SK-N-MC (cell line): ENCODE measurements at regions not wholly inside any gene's neighbourhood (a gene's known extent, or its start where the extent isn't known, plus 50 kb on each side); places are given as distances from the start of the nearest gene placed in this dataset.
"Not testable (repeated sequence)": the region's sequence is repeated elsewhere in the genome, so short reads cannot be mapped to it uniquely, and the experiment has no call there.

ENCODE experiments used
- DNase-seq: peaks from one replicate; pipeline ENCODE4 v3.0.0-alpha.2; 2011; ENCODE audit warnings: low read depth, low spot score
- H3K27ac ChIP-seq: fragments of 200-600 bp; sonication (generic); 2 replicates; pipeline ENCODE4 v1.5.1; 2016; ENCODE audit warnings: mixed run types
- H3K36me3 ChIP-seq: fragments of 200-600 bp; sonication (generic); 2 replicates; pipeline ENCODE4 v1.6.1; 2017; ENCODE audit warnings: antibody characterized with exemption, low read length, mixed read lengths; ENCODE audit not compliant: insufficient read depth
- H3K4me3 ChIP-seq: fragments of 200-600 bp; sonication (generic); 2 replicates; pipeline ENCODE4 v1.5.1; 2016
- H3K9ac ChIP-seq: fragments of 200-600 bp; sonication (generic); 2 replicates; pipeline ENCODE4 v1.8.0; 2017; ENCODE audit warnings: mixed run types, mixed read lengths; ENCODE audit not compliant: insufficient read length
- H3K9me3 ChIP-seq: fragments of 200-600 bp; sonication (generic); 2 replicates; pipeline ENCODE4 v1.6.1; 2017; ENCODE audit warnings: low read depth, mild to moderate bottlenecking, antibody characterized with exemption, low read length, moderate library complexity, mixed read lengths
- EZH2 ChIP-seq: fragments of 200-600 bp; sonication (generic); IDR thresholded peaks from one replicate; pipeline ENCODE4 v1.6.1; 2017; ENCODE audit warnings: antibody characterized with exemption
- FOXP2 ChIP-seq: optimal IDR thresholded peaks from 2 replicates; pipeline ENCODE3; 2011; ENCODE audit warnings: mild to moderate bottlenecking, moderate library complexity; ENCODE audit not compliant: insufficient read depth; ENCODE audit errors: extremely low read length, control extremely low read depth
- POLR2AphosphoS5 ChIP-seq: IDR thresholded peaks from 2 replicates; pipeline ENCODE4 v1.6.1; 2012; ENCODE audit warnings: mild to moderate bottlenecking, low read depth, low read length, borderline replicate concordance

DNA sequence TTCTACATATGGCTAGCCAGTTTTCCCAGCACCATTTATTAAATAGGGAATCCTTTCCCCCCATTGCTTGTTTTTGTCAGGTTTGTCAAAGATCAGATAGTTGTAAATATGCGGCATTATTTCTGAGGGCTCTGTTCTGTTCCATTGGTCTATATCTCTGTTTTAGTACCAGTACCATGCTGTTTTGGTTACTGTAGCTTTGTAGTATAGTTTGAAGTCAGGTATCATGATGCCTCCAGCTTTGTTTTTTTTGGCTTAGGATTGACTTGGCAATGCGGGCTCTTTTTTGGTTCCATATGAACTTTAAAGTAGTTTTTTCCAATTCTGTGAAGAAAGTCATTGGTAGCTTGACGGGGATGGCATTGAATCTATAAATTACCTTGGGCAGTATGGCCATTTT lies 60.0 kb upstream of the GPC3 start:
- not testable (repeated sequence) for H3K4me3 ChIP-seq, H3K36me3 ChIP-seq, H3K27ac ChIP-seq, H3K9ac ChIP-seq, H3K9me3 ChIP-seq, DNase-seq

DNA sequence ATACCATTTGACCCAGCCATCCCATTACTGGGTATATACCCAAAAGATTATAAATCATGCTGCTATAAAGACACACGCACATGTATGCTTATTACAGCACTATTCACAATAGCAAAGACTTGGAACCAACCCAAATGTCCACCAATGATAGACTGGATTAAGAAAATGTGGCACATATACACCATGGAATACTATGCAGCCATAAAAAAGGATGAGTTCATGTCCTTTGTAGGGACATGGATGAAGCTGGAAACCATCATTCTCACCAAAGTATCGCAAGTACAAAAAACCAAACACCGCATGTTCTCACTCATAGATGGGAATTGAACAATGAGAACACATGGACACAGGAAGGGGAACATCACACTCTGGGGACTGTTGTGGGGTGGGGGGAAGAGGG lies 81.7 kb upstream of the GPC3 start:
- H3K36me3 ChIP-seq, H3K27ac ChIP-seq, H3K4me3 ChIP-seq, DNase-seq, H3K9me3 ChIP-seq, H3K9ac ChIP-seq: not testable (repeated sequence)

DNA sequence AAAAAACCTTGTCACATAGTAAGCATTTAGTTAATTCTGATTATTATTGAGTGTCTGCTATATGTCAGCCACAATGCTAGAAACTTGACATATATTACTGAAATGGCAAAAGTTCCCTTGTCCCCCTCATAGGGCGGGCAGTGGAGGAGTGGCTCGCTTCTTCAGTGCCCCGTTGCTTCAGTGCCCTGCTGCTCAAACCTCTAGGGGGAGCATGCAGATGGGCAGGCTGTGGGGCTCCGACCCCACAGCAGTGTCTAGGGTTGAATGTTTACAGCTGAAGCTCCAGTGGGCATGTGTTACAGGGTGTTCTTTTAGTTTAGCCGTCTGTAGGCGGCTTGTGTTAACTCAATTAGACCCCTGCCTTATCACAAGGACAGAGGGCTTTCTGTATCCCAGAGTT lies 86.5 kb upstream of the GPC3 start:
- not testable (repeated sequence) for DNase-seq, H3K4me3 ChIP-seq, H3K9ac ChIP-seq, H3K9me3 ChIP-seq, H3K36me3 ChIP-seq, H3K27ac ChIP-seq

DNA sequence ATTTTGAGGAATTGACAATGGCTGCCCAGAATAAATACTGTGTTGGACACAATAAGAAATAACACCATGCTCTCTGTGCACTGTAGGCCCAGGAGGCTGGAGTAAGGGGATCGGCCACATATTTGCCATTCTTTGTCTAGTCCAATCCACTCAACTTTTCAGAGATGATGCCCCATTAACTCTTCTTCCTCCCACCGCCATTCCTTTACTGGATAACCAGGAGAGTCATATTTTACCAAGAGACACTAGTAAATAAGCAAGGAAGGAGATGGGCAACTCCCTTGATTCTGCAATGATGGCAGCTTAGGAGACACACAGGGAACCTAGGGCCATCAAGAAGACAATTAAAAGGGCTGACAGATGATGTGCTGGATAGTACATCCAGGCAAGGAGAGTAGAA lies 87.9 kb upstream of the GPC3 start:
- Histone ChIP-seq H3K4me3 (no peak overlapping the region), H3K36me3 (no peaks in the 10 kb centered on the region), H3K9me3 (no peaks in the 10 kb centered on the region), H3K9ac (no peak overlapping the region), H3K27ac (no peak overlapping the region)
- DNase-seq: no peak
- TF ChIP-seq POLR2AphosphoS5 (no peak), FOXP2 (no peak), EZH2 (no peak)

GRCh38 chrX:134074151-134074550 lies 88.8 kb upstream of the GPC3 start:
- no peak overlapping the region for H3K27ac ChIP-seq
- no peak for DNase-seq
- TF ChIP-seq POLR2AphosphoS5 (no peak), EZH2 (no peak), FOXP2 (no peak)
- H3K4me3 ChIP-seq: no peak overlapping the region
- no peaks in the 10 kb centered on the region for H3K9me3 ChIP-seq
- H3K36me3 ChIP-seq: no peaks in the 10 kb centered on the region
- H3K9ac ChIP-seq: no peak overlapping the region

DNA sequence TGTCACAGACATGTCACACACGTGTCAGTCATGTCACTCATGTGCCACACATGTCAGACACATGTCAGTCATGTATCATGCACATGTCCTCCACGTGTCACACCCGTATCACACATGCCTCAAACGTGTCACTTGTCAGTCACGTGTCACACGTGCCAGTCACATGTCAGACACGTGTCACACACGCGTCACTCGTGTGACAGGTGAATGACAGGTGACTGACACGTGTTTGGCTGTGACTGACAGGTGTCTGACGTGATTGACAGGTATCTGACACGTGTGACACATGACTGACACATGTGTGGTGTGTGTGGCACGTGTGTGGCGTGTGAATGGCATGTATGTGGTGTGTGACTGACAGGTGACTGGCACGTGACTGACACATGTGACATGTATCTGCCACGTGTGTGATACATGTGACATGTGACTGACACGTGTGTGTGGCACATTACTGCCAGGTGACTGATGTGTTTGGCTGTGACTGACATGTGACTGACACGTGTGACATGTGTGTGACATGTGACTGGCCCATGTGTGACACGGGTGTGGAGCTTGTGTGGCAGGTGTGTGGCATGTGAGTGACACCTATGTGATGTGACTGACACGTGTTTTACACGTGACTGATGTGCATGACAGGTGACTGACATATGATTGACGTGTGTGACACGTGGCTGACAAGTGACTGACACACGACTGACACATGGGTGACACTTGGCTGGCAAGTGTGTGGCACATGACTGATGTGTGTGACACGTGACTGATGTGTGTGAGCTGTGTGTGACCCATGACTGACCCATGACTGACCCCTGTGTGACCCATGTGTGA lies 90.7 kb upstream of the GPC3 start:
- no peak for TF ChIP-seq EZH2
- no peak for TF ChIP-seq POLR2AphosphoS5
- no peak for TF ChIP-seq FOXP2
- no peak overlapping the region for H3K9ac ChIP-seq
- H3K9me3 ChIP-seq: no peaks in the 10 kb centered on the region
- no peak overlapping the region for H3K4me3 ChIP-seq
- H3K36me3 ChIP-seq: no peaks in the 10 kb centered on the region
- H3K27ac ChIP-seq: no peak overlapping the region
- DNase-seq: no peak

DNA sequence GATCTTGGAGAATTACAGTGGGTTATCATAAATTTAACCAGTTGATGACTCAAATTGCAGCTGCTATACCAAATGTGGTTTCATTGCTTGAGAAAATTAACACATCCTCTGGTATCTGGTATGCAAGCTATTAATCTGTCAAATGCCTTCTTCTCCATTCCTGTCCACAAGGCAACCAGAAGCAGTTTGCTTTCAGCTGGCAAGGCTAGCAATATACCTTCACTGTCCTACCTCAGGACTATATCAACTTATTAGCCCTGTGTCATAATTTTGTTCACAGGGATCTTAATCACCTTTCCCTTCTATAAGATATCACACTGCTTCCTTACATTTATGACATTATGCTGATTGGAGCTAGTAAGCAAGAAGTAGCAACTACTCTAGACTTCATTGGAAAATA lies 110.0 kb upstream of the GPC3 start:
- Histone ChIP-seq H3K4me3 (no peak overlapping the region), H3K9me3 (no peaks in the 10 kb centered on the region), H3K9ac (no peak overlapping the region), H3K27ac (no peak overlapping the region), H3K36me3 (no peaks in the 10 kb centered on the region)
- no peak for TF ChIP-seq FOXP2
- TF ChIP-seq EZH2: no peak
- TF ChIP-seq POLR2AphosphoS5: no peak
- no peak for DNase-seq

DNA sequence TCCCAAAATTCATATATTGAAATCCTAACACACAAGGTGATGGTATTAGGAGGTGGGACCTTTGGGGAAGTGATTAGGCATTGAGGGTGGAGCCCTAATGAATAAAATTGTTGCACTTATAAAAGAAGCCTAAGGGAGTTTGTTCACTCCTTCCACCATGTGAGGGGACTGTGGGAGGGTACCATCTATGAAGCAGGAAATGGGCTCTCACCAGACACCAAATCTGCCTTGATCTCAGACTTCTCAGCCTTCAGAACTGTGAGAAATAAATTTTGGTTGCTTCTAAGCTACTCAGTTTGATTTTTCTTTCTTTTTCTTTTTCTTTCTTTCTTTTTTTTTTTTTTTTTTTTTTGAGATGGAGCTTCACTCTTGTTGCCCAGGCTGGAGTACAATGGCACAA lies 116.2 kb upstream of the GPC3 start:
- Histone ChIP-seq H3K4me3 (no peak overlapping the region), H3K9me3 (no peaks in the 10 kb centered on the region), H3K27ac (no peak overlapping the region), H3K9ac (no peak overlapping the region), H3K36me3 (no peaks in the 10 kb centered on the region)
- TF ChIP-seq POLR2AphosphoS5: no peak
- no peak for DNase-seq

GRCh38 chrX:134115270-134115669 lies 121.7 kb upstream of the CCDC160 start:
- Histone ChIP-seq H3K4me3 (no peak overlapping the region), H3K9me3 (no peaks in the 10 kb centered on the region)
- TF ChIP-seq FOXP2 (no peak), EZH2 (no peak), POLR2AphosphoS5 (no peak)

More at GRCh38 chrX:134115270-134115669, 121.7 kb upstream of the CCDC160 start:
- H3K27ac ChIP-seq: no peak overlapping the region
- no peak overlapping the region for H3K9ac ChIP-seq
- no peak for DNase-seq
- no peaks in the 10 kb centered on the region for H3K36me3 ChIP-seq
